NCI-H774 (cell line): ENCODE measurements at regions not wholly inside any gene's neighbourhood (a gene's known extent, or its start where the extent isn't known, plus 50 kb on each side); places are given as distances from the start of the nearest gene placed in this dataset.
"Not testable (repeated sequence)": the region's sequence is repeated elsewhere in the genome, so short reads cannot be mapped to it uniquely, and the experiment has no call there.

Experiments
- DNase-seq: peaks from one replicate; lab custom pipeline; 2025; lab: John Stamatoyannopoulos, UW

DNA sequence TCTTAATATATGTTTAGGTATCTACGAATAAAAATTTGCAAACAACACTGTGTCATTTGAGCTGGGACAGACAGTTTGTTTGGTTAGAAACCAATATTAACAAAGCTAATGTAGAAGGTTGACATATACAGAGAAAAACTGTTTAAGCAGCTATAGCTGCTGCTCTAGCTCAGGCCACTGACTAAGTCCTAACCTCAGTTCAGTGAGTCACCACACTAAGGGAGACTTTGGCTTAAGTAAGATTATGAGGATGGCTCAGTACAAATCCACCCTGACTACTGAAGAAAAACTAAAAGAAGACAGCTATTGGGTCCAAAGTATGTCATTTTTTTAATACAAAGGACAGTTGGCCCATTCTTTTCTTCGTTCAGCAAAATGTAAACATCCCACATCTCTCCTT lies 717.3 kb upstream of the ACTRT1 start:
- DNase-seq: no peak

DNA sequence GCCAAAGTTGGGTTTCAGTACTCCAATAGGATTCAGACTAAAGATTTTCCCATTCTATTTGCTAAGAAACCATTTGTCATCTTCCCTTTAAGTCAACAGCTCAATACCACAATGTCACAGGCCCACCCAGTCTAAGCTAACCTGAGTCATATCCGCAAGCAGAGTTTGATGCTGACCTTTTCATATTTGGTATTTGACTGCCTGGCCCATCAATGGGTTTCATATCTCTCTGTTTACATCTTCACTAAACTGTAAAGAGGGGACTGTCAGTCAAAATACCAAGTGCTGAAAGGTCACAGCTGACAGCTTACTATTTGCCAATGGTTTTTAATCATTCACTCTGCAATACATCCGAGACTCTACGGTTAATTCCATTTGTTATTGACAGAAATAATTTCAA lies 707.5 kb upstream of the ACTRT1 start:
- DNase-seq: no peak

DNA sequence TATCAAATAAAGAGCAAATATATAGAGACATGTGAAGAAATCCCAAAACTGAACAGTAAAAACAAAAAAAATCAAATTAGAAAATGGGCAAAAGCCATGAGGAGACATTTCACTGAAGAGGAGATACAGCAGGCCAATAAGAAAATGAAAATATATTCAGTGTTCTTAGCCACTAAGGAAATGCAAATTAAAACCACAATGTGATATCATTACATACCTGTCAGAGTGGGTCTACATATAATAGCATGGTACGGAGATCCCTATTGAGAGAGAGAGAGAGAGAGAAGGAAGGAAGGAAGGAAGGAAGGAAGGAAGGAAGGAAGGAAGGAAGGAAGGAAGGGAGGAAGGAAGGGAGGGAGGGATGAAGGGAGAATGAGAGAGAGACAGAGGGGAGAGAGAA lies 707.0 kb upstream of the ACTRT1 start:
- DNase-seq: no peak

DNA sequence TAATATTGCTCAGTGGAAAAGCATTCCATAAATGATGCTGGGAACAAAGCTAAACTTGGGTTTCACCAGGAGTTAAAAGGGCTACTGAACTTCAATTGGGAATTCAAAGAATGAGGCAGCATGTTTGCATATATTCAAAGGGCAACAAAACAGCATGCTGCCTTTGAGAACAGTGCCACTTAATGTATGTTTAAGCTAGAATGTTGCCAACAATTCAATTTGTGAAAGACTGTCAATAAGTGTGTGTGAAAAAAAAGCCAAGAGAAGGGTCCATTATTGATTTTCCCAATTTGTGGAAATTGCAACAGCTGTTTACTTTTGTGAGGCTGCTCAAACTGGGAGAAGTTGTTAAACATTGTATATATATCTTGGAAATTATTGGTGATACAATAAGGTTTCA lies 701.9 kb upstream of the ACTRT1 start:
- peak; percentile 61 for DNase-seq

DNA sequence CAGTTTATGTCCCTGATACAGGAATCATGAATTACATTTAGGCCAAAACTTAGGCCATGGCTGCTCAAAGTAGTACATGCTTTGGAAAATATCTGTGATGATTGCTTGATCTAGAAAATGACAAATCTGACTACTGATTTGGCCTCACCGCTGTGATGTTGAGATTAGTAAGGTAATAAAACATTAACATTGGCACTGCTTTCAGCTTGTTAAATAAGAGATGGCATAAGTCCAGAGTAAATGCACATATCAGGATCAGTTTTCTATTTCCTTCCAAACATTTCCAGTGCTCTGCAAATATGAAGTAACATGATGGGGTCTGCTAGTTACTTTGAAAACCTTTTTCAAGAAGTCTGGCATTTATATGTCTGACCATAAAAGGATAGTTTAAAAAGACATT lies 687.3 kb upstream of the ACTRT1 start:
- DNase-seq: peak; percentile 5

DNA sequence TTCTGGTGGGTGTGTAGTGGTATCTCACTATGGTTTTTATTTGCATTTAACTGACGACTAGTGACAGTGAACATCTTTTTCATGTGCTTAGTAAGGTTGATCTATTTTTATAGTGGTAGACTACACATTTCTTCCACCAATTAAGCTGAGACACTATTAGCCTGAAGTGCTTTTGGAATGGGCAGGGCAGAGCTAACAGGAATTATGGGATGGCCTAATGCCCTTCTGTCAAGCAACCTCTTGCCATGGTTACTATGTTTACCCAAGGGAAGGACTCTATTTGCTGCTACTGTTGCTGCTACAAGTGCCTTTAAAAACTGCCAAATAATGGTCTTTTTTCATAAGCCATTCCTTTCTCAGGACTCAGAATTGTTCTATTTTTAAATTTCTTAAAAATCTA lies 676.7 kb upstream of the ACTRT1 start:
- peak; percentile 64 for DNase-seq

DNA sequence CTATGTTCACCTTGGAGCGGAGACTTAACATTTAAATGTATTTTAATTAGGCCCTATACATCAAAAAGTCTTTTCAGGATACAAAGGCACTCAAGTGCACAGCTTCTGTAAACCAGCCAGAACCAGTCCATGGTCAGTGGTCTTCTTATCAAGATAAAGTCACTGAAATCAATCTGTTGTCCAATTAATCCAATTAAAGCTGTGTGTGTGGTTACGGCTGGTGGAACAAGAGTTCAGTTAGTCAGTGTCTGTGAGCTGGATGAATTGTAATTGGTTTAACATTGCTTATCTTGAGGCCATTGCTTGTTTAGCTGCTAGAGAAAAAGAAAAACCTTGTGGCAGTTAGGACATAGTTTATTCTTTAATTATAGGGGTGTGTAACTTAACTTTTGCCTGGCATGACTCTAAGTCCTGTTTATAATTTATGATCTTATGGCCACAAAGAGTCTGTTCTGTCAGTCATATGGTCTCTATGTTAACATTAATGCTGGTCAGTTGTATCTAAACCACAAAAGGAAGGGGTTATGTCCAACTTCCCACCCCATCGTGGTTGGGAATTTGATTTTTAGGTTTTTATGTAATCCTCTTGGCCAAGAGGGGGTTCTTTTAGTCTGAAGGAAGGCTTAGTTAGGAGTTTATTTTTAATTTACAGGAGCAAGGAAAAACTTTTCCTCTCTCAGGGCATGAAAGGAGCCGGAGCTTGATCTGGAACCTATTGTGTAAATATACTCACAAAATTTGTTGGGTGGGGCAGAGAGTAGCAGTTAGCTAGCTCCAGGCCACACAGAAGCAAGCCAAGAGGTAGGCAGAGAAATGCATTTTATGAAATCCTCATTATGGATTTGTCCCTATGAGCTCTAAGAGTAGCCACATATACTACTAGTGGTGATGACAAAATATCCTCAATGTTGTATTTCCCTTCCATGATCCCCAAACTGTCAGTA lies 665.7 kb upstream of the ACTRT1 start:
- DNase-seq: no peak

DNA sequence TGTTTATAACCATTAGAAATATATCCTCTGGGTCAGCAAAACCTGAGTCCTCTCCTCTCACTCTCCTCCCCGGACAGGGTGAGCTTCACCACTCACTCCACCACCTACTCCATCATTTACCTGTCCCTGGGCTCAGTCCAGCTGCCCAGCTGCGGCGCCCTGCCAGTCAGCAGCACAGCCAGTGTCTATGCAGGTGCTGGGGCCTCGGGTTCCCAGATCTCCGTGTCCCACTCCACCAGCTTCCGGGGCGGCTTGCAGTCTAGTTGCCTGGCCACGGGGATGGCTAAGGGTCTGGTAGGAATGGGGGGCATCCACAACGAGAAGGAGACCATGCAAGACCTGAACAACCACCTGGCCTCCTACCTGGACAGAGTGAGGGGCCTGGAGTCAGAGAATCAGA lies 662.2 kb upstream of the ACTRT1 start:
- DNase-seq: no peak

DNA sequence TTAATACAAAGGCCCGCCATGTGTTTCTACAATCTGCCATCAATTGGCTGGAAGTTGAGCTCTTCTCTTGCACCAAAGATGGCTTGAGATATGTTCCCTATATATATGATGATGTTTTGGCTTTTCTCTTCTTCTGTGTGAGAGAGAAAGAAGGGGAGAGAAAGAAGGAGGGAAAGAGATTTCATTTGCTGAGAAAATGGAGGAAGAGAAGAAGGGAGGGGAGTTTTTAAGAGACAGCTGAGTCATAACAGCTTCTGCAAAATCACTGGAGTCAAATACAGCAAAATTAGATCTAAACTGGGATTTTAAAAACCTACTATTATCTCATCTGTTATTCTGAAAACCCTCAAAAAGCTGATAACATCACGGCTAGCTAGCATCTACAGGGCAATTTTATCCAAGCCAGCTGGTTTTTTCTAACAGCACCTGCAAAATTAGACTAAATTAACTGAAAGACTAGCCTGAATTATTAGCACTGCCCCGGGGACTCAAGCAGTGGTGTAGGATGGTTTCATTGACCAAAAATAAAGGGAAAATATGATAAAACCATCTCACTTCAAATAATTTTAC lies 647.6 kb upstream of the ACTRT1 start:
- no peak for DNase-seq

DNA sequence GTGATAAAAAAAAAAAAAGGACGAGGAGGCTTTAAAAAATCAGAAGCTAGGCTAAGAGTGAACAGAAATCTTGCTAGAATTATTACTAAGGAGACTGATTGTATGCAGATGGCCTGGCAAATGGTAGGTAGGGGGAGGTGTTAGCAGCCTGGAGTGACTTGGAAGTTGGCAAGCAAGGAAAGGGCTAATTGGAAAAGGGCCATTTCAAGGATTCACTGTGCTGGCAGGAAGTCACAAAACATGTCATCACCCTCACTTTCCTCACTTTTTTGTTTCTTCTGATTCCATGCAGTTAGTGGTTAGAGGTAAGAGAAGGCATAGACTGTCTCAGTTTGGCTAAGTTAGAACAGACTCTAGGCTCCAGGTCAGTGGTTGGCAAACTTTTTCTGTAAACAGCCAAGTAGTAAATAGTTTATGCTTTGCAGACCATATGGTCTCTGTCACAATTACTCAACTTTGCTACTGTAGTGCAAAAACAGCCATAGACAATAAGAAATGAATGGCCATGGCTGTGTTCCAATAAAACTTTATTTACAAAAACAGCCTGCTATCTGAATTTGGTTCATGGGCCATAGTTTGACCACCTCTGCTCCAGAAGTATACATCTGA lies 646.5 kb upstream of the ACTRT1 start:
- DNase-seq: no peak

DNA sequence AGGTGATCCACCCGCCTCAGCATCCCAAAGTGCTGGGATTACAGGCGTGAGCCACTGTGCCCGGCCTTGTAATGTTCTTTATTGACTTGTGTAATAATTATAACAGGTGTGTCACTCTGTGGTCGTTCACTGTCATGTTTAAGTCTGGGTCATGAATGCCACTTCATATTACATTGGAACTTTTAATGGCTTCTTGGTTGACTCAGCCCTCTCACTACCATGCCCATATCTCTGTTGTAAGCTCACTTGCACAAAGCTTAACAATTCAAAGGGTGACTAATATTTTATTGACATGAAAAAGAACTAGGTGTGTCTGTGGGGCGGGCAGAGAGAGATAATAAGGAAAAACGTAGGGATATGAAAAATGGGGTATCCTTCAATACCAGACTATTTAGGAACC lies 639.7 kb upstream of the ACTRT1 start:
- no peak for DNase-seq

DNA sequence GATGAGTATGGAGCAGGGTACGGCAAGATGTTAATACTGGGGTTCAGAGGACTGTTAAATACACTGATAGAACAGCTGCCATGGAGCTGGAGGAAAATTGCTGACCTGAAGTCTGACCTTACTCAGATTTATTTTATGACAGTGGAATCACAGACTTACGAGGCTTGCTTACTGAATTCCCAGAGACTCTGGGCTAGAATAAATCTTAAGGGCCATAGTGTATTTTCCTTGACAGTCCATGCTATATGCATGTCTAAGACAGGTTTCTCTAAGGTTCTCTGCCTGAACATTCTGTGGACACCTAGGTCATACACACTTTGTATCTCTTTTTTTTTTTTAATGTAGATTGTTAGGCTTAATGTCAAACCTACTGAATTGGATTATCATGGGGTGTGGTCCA lies 633.2 kb upstream of the ACTRT1 start:
- DNase-seq: no peak

DNA sequence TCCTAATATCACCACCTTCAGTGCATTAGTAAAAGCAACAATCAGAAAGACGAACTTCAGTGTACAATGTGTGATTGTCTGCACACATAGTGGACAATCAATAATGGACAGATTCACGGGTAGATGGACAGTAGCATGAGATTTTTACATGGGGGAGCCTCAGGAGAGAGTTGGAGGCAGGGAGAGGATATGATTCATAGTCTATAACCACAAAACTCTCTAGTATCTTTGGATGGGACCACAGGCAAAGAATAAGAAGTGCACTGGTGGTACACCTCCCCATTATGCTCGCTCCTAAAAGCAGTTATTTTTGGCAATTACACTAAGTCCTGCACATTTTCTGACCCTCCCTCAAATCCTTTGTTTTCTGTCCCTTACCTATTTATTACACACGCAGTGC lies 624.4 kb upstream of the ACTRT1 start:
- DNase-seq: no peak

DNA sequence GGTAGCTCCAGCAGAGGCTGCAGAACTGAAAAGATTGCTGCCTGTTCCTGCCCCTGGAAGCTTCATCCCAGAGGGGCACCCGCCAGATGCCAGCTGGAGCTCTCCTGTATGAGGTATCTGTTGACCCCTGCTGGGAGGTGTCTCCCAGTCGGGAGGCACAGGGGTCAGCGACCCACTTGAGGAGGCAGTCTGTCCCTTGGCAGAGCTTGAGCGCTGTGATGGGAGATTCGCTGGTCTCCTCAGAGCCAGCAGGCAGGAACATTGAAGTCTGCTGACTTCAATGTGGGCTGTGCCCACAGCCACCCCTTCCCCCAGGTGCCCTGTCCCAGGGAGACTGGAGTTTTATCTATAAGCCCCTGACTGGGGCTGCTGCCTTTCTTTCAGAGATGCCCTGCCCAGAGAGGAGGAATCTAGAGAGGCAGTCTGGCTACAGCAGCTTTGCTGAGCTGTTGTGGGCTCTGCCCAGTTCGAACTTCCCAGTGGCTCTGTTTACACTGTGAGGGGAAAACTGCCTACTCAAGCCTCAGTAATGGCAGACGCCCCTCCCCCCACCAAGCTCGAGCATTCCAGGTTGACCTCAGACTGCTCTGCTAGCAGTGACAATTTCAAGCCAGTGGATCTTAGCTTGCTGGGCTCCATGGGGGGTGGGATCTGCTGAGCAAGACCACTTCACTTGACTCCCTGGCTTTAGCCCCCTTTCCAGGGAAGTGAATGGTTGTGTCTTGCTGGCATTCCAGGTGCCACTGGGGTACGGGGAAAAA lies 622.3 kb upstream of the ACTRT1 start:
- not testable (repeated sequence) for DNase-seq

DNA sequence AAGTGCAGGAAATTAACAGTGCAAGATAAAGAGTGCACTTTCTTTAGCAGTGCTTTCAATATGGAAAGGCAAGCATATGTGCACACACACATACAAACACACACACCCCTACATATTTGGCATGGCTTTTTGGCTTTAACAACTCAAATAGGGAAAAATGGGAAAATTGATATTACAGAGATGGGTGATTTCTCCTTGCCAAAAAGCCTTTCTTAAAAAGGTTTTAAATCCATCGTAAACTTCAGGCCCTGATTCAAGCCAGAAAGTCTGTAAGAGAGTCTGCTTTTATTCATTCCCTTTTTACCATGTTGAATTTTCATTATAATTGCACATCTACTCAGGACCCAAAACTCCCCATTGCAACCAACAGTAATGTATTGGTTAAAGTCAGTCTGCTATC lies 612.0 kb upstream of the ACTRT1 start:
- no peak for DNase-seq

DNA sequence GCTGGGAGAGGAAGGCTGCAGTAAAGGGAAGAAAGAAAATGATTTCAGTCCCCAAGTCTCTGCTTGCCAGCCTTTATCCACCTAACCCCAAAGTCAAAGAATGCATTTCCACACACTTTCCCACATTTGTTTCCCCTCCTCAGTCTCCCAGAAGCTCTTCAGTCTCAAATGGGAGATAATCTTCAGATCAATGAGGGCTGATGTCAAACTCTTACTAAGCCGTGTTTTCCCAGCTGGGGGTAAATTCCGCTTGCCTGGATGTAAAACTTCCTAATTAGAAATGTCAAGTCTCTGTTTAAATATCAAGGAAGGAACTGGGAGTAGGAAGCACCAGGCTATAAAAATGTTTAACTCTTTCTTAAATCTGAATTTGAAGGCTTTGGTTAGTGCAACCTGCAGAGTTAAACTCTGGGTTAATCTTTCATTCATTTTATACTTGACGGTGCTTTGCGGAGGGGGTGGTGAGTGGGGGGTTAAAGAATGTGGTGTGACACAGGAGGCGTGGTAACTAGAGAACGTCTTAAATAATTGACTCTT lies 601.4 kb upstream of the ACTRT1 start:
- no peak for DNase-seq

DNA sequence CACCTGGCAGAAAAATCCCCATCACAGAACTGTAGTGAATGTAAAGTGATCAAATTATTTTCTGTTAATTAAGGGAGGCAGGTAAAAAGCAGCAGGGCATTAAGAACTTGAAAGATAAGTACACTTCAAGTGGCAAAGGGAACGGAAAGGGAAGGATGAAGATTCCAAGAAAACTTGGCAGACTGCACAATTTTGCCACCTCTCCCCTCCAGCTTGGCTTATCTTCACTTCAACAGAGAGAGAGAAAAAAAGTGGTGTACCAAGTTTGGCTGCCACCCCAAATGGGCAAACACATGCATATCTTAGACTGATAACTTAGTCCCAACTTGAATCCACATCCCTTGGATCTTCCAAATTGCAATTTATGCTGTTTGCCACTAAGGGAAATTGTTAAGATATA lies 598.1 kb upstream of the ACTRT1 start:
- DNase-seq: no peak

DNA sequence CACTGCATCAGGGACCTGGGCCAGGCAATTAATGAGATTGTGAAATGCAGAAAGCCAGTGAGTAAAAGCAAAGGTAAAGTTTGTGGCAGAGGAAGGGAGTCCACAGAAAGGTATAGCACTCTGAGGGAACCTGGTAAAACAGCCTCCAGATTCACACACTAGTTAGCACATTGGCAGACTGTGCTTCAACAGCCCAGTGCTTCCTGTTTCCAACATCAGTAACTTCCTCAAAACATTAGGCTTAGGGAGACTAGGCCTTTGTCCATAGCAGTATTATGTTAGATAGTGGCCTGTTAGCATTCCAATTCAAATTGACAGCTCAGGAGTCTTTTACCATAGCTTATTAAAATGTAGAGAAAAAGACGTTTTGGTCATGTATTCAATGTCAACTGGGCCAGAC lies 582.6 kb upstream of the ACTRT1 start:
- no peak for DNase-seq

DNA sequence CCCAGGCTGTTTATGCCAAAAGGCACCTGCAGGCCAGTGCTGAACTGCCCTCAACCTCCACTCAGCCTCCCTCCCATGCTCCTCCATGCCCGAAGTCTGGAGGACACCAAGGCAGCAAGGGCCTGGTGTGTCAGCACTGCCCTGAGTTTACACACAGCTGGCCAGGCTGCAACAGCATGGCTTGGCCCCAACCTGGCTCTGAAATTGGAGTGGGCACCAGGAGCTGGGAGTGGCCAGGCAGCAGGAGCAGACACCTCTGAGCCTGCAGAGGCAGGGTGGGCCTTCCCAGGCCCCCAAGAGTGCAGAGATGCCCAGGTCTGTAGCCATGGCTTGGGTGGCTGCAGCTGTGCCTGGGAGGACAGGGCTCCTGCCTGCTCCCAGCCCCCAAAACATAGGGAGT lies 571.2 kb upstream of the ACTRT1 start:
- no peak for DNase-seq

DNA sequence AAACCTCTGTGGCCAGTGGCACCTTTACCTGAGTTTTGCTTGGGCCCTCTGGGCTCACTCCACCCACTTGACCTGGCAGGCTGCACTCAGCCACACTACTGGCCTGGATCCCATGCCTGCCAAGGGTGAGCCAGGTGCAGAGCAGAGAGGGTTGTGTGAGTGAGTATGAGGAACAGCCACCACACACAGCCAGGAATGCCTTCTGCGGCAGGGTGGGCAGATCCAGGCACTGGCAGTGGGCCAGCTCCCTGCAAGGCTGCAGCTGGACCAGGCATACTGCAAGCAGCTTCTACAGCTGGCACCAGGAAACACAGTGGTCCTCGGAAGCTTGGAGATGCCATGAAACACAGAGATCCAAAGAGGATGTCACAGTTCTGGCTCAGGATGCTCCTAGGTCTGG lies 570.1 kb upstream of the ACTRT1 start:
- no peak for DNase-seq

DNA sequence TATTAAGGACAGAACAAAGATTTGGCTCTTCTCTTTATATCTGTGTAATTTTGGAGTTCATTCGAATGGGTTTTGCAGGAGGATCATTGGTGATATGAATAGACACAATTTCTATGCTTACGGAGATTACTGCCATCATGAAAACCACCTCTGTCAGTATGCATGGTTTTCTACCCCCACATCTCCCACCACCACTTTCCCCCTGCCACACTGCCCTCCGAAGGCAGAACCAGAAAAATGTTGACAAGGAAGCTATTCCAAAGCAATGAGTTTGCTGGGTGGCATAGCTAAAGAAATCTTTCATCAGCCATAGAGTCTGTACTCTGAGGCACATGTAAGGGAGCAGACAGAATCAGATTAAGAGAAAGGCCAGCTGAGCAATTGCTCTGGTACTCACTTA lies 567.3 kb upstream of the ACTRT1 start:
- DNase-seq: no peak

DNA sequence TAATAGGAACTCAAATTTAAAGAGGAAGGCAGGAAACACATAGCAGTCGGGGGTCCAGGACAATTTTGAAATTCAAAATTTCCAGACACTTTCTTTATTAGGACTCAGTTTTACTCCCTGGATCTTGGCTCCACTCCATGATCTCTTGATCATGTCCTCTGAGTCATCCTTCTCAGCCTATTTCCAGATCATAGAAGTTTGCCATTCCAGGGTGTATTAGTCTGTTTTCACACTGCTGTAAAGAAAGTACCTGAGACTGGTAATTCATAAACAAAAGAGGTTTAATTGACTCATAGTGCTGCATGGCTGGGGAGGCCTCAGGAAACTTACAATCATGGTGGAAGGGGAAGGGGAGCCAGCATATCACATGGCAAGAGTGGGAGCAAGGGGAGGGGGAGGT lies 564.7 kb upstream of the ACTRT1 start:
- no peak for DNase-seq
